ENCODE measurements at regions not wholly inside any gene's neighbourhood (a gene's known extent, or its start where the extent isn't known, plus 50 kb on each side); places are given as distances from the start of the nearest gene placed in this dataset.
"Not testable (repeated sequence)": the region's sequence is repeated elsewhere in the genome, so short reads cannot be mapped to it uniquely, and the experiment has no call there.

DNA sequence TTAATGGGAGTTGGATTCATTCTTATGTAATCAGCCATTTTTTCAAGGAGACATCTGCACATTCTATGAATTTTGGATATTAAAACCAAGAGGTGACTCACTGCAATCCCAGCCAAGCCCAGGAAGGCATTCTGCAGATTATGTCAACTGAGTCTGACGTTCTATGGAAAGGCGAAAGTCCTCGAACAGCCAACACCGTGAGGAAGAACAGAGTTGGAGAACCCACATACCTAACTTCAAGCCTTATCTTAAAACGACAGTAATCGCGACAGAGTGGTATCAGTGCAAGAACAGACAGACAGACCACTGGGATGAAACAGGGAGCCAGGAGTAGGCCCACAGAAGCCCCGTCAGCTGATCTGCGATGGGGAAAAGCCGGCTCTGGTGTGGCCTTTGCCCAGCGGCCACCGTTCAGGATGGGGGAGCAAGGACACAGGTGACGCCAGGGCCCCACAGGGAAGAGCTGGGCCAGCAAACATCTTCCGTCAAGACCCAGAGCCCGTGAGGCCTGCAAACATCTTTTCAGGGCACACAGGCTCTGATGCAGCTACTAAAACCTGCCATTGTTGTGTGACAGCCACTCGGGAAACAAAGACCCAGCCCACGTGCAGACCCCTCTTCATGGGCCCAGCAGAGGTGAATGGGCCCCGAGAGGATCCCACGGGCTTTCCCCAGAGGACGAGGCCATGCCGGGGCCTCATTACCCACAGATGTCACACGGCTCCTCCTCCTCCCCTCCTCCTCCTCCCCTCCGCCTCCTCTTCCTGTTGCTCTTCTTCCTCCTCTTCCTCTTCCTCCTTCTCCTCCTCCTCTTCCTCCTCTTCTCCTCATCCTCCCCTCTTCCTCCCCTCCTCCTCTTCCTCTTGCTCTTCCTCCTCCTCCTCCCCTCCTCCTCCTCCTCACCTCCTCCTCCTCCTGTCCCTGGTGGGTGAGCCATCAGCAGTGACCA lies 277.6 kb downstream of the ADGRD1 start:
- H3K4me3 ChIP-seq (ENCODE audit: low read length) = no peak overlapping the region

DNA sequence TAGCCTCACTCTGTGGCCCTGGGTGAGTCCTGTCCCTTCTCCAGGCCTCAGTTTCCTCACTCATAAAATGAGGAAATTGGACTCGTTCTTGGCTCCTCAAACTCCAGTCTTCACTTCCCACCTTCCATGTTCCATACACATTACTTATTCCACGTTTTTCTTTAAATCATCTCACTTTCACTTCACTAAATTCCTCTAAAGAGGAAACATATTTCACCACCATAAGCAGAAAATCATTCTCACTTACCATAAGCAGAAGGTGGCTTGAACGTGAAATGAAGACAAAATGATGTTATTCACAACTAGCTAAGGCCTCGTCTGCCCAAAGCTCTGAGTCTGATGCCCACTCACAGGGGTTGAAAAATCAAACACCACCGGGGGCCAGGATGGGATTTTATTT lies 278.3 kb downstream of the ADGRD1 start:
- TF ChIP-seq ZNF274 (IDR thresholded peaks at IDR 0.05; ENCODE audit: low read depth, low read length) = no peak
- H3K4me3 ChIP-seq (ENCODE audit: low read length) = no peak overlapping the region

More for the DNA sequence above, 277.6 kb downstream of the ADGRD1 start:
- no peak for TF ChIP-seq ZNF274 (IDR thresholded peaks at IDR 0.05; ENCODE audit: low read depth, low read length)

GRCh38 chr12:131232872-131233271 lies 279.2 kb downstream of the ADGRD1 start:
- H3K4me3 ChIP-seq (ENCODE audit: low read length) = not testable (repeated sequence)

DNA sequence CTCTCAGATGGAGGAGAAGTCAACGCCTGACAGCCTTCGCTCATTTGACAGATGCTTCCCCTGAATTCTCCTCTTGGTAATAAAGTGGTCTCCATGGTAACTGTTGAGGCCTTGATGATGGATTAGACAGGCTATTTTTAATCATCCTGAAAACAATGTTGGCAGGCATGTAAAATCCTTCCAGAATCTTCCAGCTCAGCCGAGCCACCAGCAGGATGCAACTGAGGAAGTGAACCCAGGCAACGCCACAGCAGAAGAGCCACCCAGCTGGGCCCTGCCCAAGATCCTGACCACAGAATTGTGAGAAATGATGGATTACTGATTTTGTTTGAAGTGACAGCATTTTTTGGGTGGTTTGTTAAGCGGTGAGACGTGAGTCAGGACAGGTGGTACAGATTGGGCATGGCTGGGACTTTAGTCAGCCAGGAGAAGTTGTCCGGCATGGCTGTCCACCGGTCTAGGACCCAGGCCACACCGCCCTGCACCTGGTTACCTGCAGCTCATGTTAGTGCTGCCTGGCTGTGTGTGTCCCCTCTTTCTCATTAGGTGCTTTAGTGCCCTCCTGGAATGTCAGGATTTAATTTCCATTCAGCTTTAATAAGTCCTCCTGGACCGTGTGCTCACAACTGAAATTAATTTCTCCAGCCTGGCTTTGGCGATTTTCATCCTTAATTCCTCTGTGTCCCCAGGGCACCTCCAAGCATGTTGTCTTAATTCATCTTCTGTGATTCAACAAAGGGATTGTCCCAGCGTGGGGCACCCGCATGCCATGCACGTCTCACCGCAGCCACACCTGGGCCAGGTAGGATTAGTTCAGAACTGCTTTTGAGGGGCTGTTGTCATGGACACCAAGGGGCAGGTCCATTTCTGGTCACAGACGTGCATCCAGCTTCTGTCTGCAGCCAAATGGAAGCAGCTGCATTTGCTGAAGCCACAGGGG lies 280.4 kb downstream of the ADGRD1 start:
- not testable (repeated sequence) for H3K4me3 ChIP-seq (ENCODE audit: low read length)

DNA sequence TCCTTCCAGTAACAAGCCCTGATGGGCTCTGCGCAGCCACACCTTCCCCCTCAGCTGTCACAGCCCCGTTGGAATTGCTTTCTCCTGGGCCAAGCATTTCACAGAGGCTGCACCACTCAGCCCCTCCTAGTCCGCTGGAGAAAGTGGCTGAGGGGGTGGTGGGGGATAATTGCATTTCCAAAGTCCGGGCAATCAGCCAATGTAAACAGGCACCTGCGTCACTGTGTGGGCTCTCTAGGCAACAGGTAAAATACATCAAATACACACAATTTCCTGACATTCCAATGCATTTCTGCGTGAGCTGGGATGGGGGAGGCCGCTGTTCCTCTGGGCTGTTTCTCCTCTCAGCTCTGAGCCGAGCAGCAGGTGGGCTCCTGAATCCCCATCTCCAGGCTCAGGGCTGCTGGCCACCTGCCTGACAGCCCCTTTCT lies 281.1 kb downstream of the ADGRD1 start:
- not testable (repeated sequence) for H3K4me3 ChIP-seq (ENCODE audit: low read length)

DNA sequence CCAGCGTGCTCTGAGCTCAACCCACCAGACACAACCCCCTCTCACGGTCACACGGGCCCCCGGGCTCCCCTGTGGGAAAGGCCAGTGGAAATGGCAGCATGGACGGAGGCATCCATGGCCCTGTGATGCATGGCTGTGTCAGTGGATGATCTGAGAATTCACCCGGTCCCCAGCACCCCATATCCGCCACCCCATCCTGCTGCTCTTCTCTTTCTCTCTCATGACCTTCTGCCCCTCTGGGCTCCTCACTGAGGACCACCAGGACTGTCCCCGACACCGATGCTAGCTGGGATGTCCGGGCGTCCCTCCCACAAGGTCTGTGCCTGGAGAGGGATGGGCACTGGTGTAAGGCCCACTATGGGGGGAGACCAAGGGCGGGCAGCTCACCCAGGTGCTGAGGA lies 282.2 kb downstream of the ADGRD1 start:
- H3K4me3 ChIP-seq (ENCODE audit: low read length) = no peak overlapping the region
- TF ChIP-seq ZNF274 (IDR thresholded peaks at IDR 0.05; ENCODE audit: low read depth, low read length) = no peak

DNA sequence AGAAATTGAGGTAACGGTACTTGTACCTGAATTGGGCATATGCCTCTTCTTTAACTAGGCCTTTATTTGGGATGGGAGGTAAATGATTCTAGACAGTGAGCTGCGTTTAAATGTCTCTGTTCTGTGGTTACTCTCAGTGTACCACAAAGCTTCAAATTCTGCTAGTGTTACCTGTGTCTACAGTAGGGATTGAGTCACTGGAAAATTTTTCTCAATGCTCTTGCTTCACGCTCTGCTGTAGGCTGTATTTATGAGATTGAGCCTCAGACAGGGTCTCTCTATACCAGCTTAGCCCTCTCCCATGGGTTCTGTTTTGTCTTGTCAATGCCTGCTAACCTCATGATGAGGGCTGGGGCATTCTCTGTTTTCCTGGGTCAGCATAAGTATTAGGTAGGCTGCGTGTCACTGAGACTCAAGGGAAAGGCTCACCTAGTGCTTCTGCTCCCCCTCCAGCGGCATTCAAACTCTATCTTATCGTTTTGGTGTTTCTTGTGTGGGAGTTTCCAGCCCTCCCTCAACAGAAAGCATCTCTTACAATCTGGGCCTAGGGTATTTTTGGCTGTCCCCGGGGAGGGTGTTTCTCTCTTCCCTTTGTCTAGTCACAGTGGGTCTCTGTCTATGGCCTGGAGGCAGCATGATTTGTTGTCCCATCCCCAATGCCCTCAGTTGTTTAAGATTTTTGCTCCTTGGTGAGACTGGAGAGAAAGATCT lies 285.8 kb downstream of the ADGRD1 start:
- no peak for TF ChIP-seq ZNF274 (IDR thresholded peaks at IDR 0.05; ENCODE audit: low read depth, low read length)
- H3K4me3 ChIP-seq (ENCODE audit: low read length) = no peak overlapping the region; the same call in 1 of the 2 replicates

GRCh38 chr12:131241517-131241916 lies 287.8 kb downstream of the ADGRD1 start:
- no peak for TF ChIP-seq ZNF274 (IDR thresholded peaks at IDR 0.05; ENCODE audit: low read depth, low read length)

GRCh38 chr12:131242741-131243496 lies 289.2 kb downstream of the ADGRD1 start:
- no peak overlapping the region for H3K4me3 ChIP-seq (ENCODE audit: low read length)
- no peak for TF ChIP-seq ZNF274 (IDR thresholded peaks at IDR 0.05; ENCODE audit: low read depth, low read length)

More at GRCh38 chr12:131241517-131241916, 287.8 kb downstream of the ADGRD1 start:
- H3K4me3 ChIP-seq (ENCODE audit: low read length) = no peak overlapping the region

- H3K4me3 ChIP-seq (ENCODE audit: low read length) = not testable (repeated sequence)
Measured at GRCh38 chr12:131244157-131244688, 290.5 kb downstream of the ADGRD1 start.

DNA sequence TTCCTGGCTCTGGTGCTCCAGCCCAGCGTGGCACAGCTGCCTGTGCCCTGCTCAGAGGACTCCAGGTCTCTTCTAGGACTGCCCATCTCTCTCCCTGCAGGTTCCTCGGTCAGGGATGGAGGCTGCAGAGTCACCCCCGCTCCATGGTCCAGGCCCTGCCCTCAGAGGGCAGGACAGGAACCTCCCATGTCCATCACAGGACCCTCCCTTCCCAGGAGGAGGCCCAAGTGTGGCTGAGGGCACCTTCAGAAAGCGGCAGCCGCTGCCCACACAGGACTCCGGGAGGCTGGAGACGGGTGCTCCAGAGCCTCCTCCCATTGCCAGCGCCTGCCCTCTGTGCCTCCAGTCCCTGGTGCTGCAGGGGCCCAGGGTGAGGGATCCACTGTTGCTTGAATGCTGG lies 291.5 kb downstream of the ADGRD1 start:
- H3K4me3 ChIP-seq (ENCODE audit: low read length) = not testable (repeated sequence)

DNA sequence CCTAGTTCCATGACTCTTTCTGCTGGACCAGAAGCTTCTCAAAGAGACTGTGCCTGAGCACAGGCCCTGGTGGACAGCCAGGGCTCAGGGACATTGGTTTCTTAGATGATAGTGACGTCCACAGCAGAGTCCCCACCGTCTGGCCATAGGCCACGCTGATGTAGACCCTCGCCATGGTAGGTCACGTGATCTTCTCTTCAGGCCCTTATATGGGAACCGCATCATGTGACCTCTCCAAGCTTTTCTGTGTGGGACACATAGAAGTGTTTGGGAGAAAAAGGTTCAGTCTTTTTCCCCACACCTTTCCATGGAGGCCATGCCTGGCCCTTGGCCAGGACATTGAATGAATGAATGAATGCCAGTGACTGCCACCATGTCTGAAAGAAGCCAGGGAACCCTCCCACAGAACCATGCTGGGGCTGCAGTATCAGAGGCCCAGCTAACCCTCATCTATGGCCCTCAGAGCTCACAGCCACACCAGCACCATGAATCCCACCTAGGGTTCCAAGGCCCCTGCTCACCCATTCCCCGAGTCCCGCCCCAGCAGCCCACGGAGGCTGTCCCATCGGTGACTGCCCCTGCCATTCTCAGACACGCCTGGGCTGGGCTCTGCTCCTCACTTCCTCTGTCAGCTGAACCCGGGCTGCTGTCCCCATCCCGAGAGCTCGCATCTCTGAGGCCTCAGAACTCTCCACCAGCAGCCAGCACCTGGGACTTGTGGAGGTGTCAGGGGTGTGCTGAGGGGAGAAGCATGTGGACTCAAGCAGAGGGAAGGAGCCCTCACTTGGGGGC lies 292.1 kb downstream of the ADGRD1 start:
- TF ChIP-seq ZNF274 (IDR thresholded peaks at IDR 0.05; ENCODE audit: low read depth, low read length) = no peak
- no peak overlapping the region for H3K4me3 ChIP-seq (ENCODE audit: low read length)

- H3K4me3 ChIP-seq (ENCODE audit: low read length) = not testable (repeated sequence)
Measured at GRCh38 chr12:131247026-131247725, 293.5 kb downstream of the ADGRD1 start.

DNA sequence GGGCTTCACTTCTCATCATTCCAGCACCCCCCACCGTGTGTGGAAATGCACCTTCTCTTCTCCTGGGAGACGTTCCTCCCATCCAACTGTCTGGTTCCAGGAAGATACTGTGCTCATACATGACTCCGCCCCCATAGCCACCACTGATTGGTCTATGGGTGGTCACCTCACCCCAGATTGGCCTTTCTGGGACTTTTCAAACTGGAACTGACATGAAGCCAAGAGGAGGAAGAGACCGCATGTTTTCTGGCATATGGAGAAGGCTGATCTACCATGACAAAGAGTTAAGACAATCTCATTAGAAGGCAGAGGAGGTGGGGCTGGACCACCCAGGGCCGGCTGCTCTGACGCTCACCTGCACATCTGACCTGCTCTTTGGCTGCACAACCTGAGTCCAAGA lies 294.2 kb downstream of the ADGRD1 start:
- H3K4me3 ChIP-seq (ENCODE audit: low read length) = not testable (repeated sequence)

Measured in GM08714 (cell line).